HG03108 (cell line): ENCODE measurements at regions not wholly inside any gene's neighbourhood (a gene's known extent, or its start where the extent isn't known, plus 50 kb on each side); places are given as distances from the start of the nearest gene placed in this dataset.

Experiments used
- ATAC-seq: cut with Tn5 transposase; IDR thresholded peaks from one replicate; pipeline ENCODE4 v1.9.1; 2021; ENCODE audit warnings: moderate library complexity; ENCODE audit not compliant: unreplicated experiment

GRCh38 chr6:122092366-122092765 lies 307.1 kb upstream of the HSF2 start:
- no peak for ATAC-seq

GRCh38 chr6:122098201-122098678 lies 301.2 kb upstream of the HSF2 start:
- no peak for ATAC-seq

- ATAC-seq, result no peak
Measured at GRCh38 chr6:122102026-122102425, 297.4 kb upstream of the HSF2 start.

- no peak for ATAC-seq
Measured at GRCh38 chr6:122107256-122107852, 292.1 kb upstream of the HSF2 start.

DNA sequence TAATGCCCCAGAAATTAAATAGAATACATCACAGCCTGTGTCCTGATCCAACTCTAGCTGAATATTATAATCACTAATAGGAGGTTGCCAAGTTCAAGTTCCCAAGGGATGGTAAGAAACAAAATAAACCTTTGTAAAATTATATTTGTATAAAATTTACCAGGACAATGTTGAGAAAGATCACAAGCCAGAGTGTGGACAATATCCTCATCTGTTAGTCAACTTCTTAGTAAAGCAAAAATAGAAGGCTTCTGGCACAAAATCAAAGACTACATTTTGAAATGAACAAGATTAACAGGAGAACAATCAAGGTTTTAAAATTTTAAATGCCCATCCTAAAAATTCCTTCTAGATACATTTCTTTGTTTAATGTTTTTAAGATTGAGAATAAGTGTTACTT lies 290.4 kb upstream of the HSF2 start:
- no peak for ATAC-seq

GRCh38 chr6:122114717-122115116 lies 284.7 kb upstream of the HSF2 start:
- no peak for ATAC-seq

- no peak for ATAC-seq
Measured at GRCh38 chr6:122116119-122116834, 283.2 kb upstream of the HSF2 start.

GRCh38 chr6:122116835-122117627 lies 282.4 kb upstream of the HSF2 start:
- ATAC-seq, result no peak

GRCh38 chr6:122118945-122119506 lies 280.4 kb upstream of the HSF2 start:
- ATAC-seq, result no peak

DNA sequence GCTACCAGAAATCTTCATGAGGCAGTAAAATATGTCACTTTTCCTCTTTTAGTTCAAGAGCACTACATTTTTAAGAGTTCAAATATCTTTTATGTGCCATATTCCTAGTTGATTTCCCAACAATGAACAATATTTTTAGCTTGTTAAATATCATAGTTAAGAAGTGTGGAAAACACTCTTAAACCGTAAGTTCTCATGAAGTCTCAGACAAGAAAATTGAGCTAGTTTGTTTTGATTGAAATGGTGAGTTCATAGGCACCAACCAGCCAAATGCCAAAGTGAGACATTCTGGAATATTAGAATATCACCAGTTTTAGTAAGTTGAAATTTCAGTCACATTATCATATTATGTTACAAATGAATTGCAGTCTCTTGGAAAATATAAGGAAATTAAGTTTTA lies 277.2 kb upstream of the HSF2 start:
- ATAC-seq, result no peak

DNA sequence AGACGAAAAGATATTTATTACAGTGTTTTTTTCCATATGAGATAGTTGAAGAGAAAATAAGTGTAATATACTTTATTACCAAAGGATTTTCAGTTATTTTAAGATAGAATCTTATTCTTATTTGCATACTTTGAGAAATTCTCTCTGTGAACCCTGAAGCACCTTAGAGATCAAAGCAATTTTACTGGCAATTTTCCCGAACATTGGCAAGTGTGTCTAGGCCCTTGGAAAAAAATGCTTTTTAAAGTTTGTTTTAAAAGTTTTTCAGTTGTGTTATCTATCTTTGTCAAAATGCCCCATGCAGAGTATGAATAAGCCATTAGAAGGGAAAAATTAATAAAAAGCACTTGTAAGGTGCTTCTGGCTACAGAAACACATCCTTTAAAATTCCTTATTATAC lies 276.8 kb upstream of the HSF2 start:
- ATAC-seq, result no peak

GRCh38 chr6:122124908-122125307 lies 274.5 kb upstream of the HSF2 start:
- no peak for ATAC-seq

DNA sequence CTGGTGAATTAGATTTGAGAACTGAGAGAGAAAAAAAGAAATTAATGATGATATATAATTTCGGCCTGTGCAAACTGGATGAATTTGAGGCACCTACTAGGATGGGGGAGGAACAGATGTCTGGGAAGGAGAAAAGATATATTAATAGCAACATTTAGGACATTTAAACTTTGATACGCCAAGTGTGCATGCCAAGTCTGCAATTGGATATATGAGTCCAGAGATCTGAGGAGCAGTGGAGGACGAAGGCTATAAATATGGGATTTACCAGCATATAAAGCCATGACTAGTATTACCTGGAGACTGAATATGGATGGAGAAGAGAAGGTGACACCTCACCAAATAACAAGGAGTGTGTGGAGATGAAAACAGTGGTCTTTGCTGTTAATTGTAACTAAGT lies 272.6 kb upstream of the HSF2 start:
- ATAC-seq, result no peak

- no peak for ATAC-seq
Measured at GRCh38 chr6:122128445-122128844, 271.0 kb upstream of the HSF2 start.

DNA sequence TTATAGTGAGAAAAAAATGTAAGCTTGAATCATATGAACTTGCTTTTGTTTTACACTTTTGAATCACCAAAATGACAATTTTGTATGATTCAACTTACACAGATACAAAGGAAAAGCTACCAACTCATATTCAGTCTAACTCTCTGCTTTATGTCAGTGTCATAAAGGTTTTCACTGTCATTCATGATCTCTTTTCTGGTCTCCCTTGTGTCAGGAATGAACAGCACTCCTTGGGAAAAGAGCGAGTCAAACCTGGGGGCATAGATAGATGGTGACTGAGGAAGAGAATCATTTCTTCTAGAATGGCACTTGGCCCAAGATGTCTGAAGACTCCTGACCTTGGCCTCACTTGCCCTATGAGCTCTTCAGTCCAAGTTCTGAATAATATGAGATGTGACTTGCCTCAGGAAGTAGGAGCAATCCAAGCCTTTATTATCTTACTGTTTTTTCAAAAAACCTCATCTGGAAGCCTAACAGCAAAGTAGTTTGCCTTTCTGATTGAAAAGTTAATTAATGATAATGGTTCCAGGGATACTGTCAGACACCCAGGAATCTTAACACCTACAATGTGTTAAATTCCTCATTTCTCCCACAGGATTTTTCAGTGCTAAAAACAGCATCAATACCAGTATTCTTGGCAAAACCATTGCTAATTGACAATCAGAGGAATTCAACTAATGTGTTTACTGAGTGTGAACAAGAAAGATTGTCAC lies 270.0 kb upstream of the HSF2 start:
- ATAC-seq, result no peak

DNA sequence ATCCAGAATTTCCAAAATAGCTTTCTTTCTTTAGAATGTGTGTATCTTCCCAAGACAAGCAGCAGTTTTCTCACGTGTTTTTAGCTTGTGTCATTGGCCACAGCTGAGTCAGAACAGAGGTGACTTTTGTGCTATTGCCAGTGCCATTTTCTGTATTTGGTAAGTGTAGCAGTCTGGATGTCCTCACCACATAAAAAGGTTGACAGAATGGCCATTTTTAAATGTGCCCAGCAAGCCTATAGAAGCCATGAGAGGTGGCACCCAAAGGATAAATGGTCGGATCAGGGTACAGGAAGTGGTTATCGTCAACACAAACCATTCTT lies 269.5 kb upstream of the HSF2 start:
- no peak for ATAC-seq

- ATAC-seq, result no peak
Measured at GRCh38 chr6:122130518-122130917, 268.9 kb upstream of the HSF2 start.

DNA sequence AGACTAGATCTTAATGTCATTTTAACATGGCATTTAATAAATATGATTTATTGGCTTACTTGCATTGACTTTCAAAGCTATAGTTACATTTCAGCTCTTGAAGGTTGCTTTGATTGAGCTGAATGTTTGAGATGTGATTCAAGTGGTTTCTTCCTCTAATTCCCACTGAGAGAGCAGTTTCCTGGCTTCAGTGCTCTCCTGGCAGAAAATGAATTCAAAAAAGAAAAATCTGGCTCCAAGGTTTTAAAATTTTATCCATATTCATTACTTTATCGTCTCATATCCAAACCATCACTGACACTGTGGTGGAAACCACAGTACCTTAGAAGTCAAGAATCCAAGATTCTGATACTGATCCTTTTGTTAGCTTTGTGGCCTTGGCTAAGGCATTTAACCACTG lies 263.1 kb upstream of the HSF2 start:
- no peak for ATAC-seq

- ATAC-seq, result no peak
Measured at GRCh38 chr6:122140031-122140430, 259.4 kb upstream of the HSF2 start.

GRCh38 chr6:122141246-122141645 lies 258.2 kb upstream of the HSF2 start:
- no peak for ATAC-seq
